MV-4-11 (cell line): ENCODE measurements at regions not wholly inside any gene's neighbourhood (a gene's known extent, or its start where the extent isn't known, plus 50 kb on each side); places are given as distances from the start of the nearest gene placed in this dataset.
"Not testable (repeated sequence)": the region's sequence is repeated elsewhere in the genome, so short reads cannot be mapped to it uniquely, and the experiment has no call there.

Experiments
- DNase-seq: peaks from one replicate; lab custom pipeline; 2025; lab: John Stamatoyannopoulos, UW

- no peak for DNase-seq
These were observed 361.2 kb downstream of the NPR3 start for GRCh38 chr5:33072296-33072695.

GRCh38 chr5:33072726-33073125 is 361.6 kb downstream of the NPR3 start:
- no peak for DNase-seq

DNA sequence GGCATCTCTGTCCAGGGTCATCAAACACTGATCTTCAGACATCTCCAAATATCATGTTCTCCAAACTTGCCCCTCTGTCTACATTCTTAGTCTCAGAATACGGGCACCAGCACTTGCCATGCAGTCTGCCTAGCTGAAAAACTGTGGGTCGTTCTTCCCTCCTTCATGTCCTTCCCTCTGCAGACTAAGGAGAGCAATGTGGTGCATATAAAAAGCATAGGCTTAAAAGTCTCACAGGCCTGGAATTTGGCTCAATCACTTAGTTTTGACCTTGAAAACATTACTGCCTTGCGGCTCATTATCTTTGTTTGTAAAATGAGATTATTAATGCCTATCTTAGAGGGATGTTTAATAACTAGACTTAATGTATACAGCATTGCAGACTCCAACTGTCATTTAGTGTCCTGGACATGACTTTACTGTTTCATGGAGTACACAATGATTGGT is 362.8 kb downstream of the NPR3 start:
- no peak for DNase-seq

GRCh38 chr5:33074548-33074947 is 363.4 kb downstream of the NPR3 start:
- DNase-seq: no peak

DNA sequence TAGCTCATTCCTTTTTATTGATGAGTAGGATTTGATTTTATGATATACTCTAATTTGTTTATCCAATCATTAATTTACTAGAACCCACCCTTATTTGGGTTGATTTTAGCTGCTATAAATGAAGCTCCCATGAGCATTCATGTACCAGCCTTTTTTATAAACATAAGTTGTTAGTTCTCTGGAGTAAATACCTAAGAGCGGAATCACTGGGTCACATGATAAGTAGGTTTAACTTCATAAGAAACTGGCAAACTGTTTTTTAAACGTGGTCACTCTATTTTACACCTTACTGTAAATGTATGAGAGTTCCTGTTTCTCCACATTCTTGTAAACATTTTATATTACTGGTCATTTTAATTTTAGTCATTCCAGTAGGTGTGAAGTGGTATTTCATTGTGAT is 364.6 kb downstream of the NPR3 start:
- no peak for DNase-seq

GRCh38 chr5:33079548-33079947 is 361.2 kb upstream of the TARS1 start:
- DNase-seq: no peak

DNA sequence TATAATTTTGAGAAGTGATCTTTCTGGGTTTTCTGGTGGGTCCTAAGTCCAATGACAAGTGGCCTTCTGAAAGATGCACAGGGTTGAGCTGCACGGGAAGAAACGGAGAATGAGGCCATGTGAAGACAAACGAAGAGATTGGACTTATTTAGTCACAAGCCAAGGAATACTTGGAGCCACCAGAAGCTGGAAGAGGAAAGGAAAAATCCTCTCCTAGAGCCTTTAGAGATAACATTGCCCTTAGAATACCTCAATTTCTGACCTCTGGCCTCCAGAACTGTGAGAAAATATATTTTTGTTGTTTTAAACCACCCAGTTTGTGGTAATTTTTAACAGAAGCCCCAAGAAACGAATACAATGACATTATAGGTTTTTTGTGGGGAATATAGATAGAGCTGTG is 360.5 kb upstream of the TARS1 start:
- DNase-seq: no peak

- DNase-seq: no peak
These were observed 352.6 kb upstream of the TARS1 start for GRCh38 chr5:33088176-33088575.

DNA sequence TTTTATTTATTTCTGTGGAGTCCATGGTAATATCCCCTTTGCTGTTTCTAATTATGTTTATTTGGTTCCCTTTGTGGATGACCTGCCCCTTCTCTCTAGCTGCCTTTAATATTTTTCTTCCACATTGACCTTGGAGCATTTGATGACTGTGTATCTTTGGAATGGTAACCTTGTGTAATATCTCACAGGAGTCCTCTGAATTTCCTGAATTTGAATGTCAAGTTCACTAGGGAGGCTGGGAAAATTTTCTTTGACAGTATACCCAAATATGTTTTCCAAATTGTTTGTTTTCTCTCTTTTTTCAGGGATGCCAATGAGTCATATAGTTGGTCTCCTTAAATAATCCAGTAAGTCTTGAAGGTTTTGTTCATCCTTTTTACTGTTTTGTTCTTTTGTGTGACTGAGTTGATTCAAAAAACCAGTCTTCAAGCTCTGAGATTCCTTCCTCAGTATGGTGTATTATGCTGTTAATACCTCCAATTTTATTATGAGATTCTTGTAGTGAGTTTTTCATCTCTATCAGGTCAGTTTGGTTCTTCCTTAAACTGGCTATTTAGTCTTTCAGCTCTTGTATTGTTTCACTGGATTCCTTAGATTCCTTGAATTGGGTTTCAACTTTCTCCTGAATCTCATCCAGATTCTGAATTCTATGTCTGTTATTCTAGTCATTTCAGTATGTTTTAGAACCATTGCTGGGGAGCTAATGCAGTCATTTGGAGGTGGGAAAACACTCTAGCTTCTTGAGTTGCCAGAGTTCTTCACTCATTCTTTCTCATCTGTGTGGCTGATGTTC is 349.0 kb upstream of the TARS1 start:
- no peak for DNase-seq

- no peak for DNase-seq
These were observed 348.0 kb upstream of the TARS1 start for GRCh38 chr5:33092719-33093118.

DNA sequence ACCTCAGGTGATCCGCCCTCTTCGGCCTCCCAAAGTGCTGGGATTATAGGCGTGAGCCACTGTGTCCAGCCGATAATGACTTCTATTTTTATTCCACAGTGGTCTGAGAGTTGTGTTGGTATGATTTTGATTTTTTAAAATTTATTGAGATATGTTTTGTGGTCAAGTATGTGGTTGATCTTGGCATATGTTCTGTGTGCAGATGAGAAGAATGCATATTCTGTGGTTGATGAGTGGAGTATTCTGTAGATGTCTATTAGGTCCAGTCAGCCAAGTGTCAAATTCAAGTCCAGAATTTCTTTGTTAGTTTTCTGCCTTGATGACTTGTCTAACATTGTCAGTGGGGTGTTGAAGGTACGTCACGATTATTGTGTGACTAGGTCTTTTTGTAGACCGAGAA is 338.2 kb upstream of the TARS1 start:
- DNase-seq: no peak

DNA sequence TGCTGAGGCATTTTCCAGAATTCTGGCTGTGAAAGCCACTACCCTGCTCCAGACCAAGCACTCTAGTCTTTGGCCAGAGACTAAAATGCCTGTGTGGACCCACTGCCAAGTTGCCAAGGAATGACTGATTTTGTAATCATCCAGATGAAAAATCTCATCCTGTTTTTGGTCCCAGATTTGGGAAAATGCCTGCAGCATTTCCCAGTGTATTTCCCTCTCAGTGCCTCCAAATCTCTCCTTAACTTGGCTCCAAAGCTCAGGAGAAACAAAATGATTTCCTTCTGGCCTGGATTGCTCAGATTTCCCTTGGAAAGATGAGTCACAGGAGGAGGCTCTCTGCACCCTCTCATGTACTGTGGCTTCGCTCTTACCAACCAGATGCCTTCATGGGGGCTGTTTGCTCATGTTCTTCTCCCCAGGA is 335.2 kb upstream of the TARS1 start:
- DNase-seq: no peak

- DNase-seq: not testable (repeated sequence)
These were observed 330.3 kb upstream of the TARS1 start for GRCh38 chr5:33110496-33110895.

- no peak for DNase-seq
These were observed 326.4 kb upstream of the TARS1 start for GRCh38 chr5:33114361-33114760.

DNA sequence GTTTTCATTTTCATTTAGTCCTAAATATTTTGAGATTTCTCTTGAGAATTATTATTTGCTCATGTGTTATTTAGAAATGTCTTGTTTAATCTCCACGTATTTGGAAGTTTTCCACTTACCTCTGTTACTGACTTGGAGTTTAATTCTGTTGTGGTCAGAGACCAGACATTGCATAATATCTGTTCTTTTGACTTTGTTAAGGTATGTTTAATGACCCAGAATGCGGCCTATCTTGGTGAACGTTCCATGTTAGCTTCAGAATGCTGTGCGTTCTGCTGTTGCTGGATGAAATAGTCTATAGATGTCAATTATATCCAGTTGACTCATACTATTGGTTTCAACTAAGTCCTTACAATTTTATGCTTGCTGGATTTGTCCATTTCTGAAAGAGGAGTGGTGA is 325.3 kb upstream of the TARS1 start:
- DNase-seq: no peak

DNA sequence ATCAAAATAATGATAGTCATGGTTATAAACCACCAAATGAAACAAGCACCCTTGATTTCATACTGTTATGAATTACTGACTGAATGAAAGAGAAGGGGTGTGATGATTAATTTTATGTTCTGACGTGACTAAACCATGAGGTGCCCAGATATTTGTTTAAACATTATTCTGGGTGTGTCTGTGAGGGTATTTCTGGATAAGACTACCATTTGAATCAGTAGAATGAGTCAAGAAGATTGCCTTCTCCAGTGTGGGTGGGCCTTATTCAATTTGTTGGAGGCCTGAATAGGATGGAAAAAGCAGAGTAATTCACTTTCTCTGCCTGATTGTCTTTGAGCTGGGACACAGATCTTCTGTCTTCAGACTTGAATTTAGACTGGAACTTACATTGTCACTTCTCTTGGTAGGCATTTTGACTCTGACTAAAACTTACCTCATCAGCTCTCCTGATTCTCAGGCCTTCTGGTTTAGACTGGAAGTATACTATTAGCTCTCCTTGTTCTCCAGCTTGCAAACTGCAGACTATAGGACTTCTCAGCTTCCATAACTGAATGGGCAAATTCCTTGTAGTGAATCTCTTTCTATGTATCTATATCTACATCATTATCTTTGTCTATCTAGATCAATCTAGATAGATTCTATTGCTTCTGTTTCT is 321.9 kb upstream of the TARS1 start:
- no peak for DNase-seq

DNA sequence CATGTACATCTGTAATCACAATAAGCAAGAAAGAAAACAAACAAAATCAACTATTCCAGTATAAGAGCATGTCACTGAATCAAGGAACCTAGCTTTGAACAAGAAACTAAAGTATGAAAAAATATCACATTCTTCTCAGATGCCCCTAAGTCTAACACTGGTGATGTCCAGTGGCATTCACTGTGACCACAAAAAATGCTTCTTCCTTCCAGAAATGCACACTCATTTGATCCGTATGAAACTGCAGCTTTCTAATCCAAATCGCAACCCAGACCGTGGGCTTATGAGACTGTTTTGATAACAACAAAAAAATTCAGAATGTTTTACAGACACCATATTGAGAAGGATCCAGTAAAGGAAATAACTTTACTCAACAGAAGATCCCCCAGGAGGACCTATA is 320.1 kb upstream of the TARS1 start:
- DNase-seq: no peak

DNA sequence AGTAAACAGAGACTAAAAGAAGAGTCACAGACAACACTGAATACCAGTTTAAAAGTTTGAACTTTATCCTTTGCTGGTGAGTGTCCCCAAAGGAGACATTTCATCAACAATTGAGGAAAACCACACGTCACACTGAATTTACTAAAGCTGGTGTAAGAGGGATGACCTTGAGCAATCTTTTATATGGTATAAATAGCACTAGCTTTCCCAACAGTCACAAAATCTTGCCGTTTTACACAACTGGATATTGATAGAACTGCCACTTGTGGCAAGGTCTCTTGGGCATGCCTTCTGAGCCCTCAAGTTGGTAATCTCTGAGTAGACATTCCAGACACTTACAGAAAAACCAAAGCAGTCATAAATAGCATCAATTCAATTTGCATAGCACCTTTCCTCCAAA is 311.5 kb upstream of the TARS1 start:
- DNase-seq: peak; percentile 88

DNA sequence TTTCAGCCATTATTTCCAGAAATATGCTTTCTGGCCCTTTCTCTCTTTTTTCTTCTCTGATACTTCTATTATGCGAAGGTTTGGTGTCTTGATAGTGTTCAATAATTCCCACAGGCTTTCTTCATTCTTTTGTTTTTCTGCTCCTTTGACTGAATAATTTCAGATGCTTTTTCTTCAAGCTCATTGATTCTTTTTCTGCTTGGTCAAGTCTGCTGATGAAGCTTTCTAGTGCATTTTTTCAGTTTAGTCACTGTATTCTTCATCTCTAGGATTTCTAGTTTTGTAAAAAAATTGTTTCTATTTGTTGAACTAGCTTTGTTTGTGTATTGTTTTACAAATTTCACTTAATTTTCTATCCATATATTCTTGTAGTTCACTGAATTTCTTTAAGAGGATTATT is 304.0 kb upstream of the TARS1 start:
- DNase-seq: no peak

DNA sequence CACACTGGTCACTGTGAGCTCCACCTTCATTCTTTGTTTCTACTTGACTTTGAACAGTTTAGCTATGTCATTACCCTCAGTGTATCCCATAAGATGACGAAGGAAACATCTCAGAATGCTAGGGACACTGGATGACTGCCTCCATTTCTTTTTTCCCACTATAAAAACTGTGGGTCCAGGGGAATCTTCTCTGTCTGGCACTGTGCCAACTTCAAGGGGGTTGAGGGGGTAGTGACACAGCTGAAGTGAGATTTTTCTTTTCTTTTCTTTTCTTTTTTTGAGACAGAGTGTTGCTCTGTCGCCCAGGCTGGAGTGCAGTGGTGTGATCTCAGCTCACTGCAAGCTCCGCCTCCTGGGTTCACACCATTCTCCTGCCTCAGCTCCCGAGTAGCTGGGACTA is 302.6 kb upstream of the TARS1 start:
- DNase-seq: not testable (repeated sequence)

DNA sequence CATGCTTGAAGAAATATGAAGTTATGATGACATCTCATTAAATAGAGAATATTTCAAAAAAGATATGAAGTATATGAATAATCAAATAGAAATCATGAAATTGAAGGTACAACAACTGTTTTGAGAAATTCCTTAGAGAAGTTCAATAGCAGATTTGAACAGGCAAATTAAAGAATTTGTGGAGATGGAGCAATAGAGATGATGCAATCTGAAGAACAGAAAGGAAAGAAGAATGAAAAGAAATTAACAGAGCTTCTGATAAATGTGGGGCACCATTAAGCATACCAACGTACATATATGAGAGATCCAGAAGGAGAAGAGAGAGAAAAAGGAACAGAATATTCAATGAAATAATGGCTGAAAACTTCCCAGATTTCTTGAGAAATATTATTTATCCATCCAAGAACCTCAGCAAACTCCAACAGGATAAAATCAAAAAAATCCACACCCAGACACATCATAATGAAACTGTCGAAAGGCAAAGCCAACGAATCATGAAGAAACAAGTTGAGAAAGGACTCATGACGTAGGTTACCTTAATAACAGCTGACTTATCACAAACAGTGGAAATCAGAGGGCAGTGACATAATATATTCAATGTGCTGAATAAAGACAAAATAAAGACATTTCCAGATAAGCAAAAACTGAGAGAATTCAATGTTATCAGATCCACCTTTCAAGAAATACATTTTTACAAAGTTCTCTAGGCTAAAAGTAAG is 297.2 kb upstream of the TARS1 start:
- DNase-seq: no peak

GRCh38 chr5:33146881-33147280 is 293.9 kb upstream of the TARS1 start:
- DNase-seq: no peak

- DNase-seq: peak; percentile 42
These were observed 292.7 kb upstream of the TARS1 start for GRCh38 chr5:33148076-33148513.
